ENCODE measurements at regions not wholly inside any gene's neighbourhood (a gene's known extent, or its start where the extent isn't known, plus 50 kb on each side); places are given as distances from the start of the nearest gene placed in this dataset.

DNA sequence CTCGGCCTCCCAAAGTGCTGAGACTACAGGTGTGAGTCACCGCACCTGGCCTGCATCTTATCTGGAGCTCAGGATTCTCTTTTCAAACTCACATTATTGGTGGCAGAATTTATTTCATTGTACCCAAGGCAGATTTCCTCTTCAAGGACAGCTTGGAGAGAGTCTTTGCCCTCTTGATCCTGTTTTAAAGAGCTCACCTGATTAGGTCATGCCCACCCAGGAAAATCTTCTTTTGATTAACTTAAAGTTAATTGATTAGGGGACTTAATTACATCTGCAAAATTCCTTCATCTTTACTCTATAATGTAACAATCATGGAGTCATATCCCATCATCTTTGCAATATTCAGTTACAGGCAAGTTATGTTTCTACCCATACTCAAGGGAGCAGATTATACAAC, 346.4 kb downstream of the EPHA4 start:
- H3F3A ChIP-seq (ENCODE audit: insufficient read depth, low read length, poor library complexity, severe bottlenecking), result no peaks in the 10 kb centered on the region
- H3K9me3 ChIP-seq (ENCODE audit: low read length), result no peaks in the 10 kb centered on the region
- H3K79me2 ChIP-seq (replicated peaks; ENCODE audit: insufficient read depth, low read length), result no peaks in the 10 kb centered on the region
- H2AFZ ChIP-seq (ENCODE audit: low read depth, low read length), result no peak overlapping the region
- H4K20me1 ChIP-seq (ENCODE audit: insufficient read depth), result no peaks in the 10 kb centered on the region
- no peak for TF ChIP-seq SMC3 (conservative IDR thresholded peaks at IDR 0.05; ENCODE audit: poor library complexity)
- no peak for TF ChIP-seq RAD21 (conservative IDR thresholded peaks at IDR 0.05)
- TF ChIP-seq EP300 (conservative IDR thresholded peaks at IDR 0.05; ENCODE audit: poor library complexity, severe bottlenecking), result no peak
- TF ChIP-seq, protein P1, sequence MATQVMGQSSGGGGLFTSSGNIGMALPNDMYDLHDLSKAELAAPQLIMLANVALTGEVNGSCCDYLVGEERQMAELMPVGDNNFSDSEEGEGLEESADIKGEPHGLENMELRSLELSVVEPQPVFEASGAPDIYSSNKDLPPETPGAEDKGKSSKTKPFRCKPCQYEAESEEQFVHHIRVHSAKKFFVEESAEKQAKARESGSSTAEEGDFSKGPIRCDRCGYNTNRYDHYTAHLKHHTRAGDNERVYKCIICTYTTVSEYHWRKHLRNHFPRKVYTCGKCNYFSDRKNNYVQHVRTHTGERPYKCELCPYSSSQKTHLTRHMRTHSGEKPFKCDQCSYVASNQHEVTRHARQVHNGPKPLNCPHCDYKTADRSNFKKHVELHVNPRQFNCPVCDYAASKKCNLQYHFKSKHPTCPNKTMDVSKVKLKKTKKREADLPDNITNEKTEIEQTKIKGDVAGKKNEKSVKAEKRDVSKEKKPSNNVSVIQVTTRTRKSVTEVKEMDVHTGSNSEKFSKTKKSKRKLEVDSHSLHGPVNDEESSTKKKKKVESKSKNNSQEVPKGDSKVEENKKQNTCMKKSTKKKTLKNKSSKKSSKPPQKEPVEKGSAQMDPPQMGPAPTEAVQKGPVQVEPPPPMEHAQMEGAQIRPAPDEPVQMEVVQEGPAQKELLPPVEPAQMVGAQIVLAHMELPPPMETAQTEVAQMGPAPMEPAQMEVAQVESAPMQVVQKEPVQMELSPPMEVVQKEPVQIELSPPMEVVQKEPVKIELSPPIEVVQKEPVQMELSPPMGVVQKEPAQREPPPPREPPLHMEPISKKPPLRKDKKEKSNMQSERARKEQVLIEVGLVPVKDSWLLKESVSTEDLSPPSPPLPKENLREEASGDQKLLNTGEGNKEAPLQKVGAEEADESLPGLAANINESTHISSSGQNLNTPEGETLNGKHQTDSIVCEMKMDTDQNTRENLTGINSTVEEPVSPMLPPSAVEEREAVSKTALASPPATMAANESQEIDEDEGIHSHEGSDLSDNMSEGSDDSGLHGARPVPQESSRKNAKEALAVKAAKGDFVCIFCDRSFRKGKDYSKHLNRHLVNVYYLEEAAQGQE (IDR thresholded peaks at IDR 0.05; ENCODE audit: borderline replicate concordance), result no peak
- H3K9me2 ChIP-seq (ENCODE audit: insufficient read depth, low read length), result no peaks in the 10 kb centered on the region
- no peaks in the 10 kb centered on the region for H3K27me3 ChIP-seq (ENCODE audit: insufficient read depth, low read depth, low read length)
- no peak overlapping the region for H3K4me2 ChIP-seq (ENCODE audit: low read length)
- no peak overlapping the region for H3K27ac ChIP-seq (ENCODE audit: low read length)
- no peaks in the 10 kb centered on the region for H3K36me3 ChIP-seq (ENCODE audit: insufficient read depth, low read length)
- H3K4me3 ChIP-seq (ENCODE audit: low read length), result no peak overlapping the region
- H3K9ac ChIP-seq (ENCODE audit: low read length), result no peak overlapping the region

DNA sequence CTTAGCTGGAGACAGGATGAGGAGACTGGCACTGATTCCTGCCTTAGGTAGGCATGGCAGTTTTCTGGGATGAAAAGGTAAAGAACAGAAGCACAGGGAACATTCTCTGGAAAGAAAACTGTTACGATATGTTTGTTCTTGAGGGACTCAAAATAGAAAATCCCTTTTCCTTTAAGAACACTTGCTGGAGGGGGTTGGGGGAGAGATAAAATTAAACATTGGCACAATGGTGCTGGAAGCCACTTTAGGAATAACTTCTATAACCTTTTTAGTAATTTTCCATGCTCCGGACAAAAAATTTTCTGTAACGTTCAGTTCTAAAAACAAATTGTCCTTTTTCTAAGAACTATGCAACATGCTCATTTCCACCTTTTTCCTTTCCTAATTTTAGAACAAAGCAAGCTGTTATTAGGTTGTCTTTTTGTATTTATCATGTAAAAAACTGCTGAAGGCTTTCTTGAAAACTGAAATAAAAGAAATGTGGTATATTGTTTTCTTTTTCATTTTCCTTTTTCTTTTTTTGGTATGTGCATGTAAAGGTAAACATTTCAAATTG, 343.8 kb downstream of the EPHA4 start:
- H3K79me2 ChIP-seq (replicated peaks; ENCODE audit: insufficient read depth, low read length), result no peaks in the 10 kb centered on the region
- no peak overlapping the region for H3K4me2 ChIP-seq (ENCODE audit: low read length)
- H3F3A ChIP-seq (ENCODE audit: insufficient read depth, low read length, poor library complexity, severe bottlenecking), result no peaks in the 10 kb centered on the region
- H3K36me3 ChIP-seq (ENCODE audit: insufficient read depth, low read length), result no peaks in the 10 kb centered on the region
- H3K9me2 ChIP-seq (ENCODE audit: insufficient read depth, low read length), result no peaks in the 10 kb centered on the region
- H3K27me3 ChIP-seq (ENCODE audit: insufficient read depth, low read depth, low read length), result no peaks in the 10 kb centered on the region
- no peaks in the 10 kb centered on the region for H4K20me1 ChIP-seq (ENCODE audit: insufficient read depth)
- TF ChIP-seq EP300 (conservative IDR thresholded peaks at IDR 0.05; ENCODE audit: poor library complexity, severe bottlenecking), result no peak
- TF ChIP-seq EZH2 (IDR thresholded peaks at IDR 0.05; ENCODE audit: borderline replicate concordance, insufficient read depth, low read length, poor library complexity, severe bottlenecking), result no peak
- H3K9ac ChIP-seq (ENCODE audit: low read length), result no peak overlapping the region
- no peak overlapping the region for H2AFZ ChIP-seq (ENCODE audit: low read depth, low read length)
- H3K9me3 ChIP-seq (ENCODE audit: low read length), result no peaks in the 10 kb centered on the region
- H3K4me3 ChIP-seq (ENCODE audit: low read length), result no peak overlapping the region
- no peak overlapping the region for H3K27ac ChIP-seq (ENCODE audit: low read length)

DNA sequence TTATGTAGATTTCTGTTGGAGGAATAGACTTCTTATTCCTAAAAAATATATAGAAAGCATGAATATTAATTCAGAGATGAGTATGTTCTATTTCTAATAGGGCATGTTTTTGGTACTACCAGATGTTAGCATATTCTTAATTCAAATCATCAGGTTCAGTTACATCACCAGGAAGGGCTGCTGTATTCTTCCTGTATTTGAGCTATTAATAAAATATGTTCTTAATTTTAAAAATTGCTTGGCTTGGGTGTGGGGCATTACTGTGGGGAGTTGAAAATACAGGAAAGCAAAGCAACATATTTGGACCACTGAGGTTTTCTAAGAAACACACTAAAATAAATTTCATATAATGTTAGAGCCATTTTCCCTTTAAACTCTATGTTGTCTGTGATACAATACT, 343.0 kb downstream of the EPHA4 start:
- Histone ChIP-seq H3K9ac (ENCODE audit: low read length) (no peak overlapping the region), H3K9me3 (ENCODE audit: low read length) (no peaks in the 10 kb centered on the region), H2AFZ (ENCODE audit: low read depth, low read length) (no peak overlapping the region), H3K27me3 (ENCODE audit: insufficient read depth, low read depth, low read length) (no peaks in the 10 kb centered on the region), H3K4me3 (ENCODE audit: low read length) (no peak overlapping the region), H3K9me2 (ENCODE audit: insufficient read depth, low read length) (no peaks in the 10 kb centered on the region), H4K20me1 (ENCODE audit: insufficient read depth) (no peaks in the 10 kb centered on the region), H3K4me2 (ENCODE audit: low read length) (no peak overlapping the region), H3K27ac (ENCODE audit: low read length) (no peak overlapping the region), H3K79me2 (replicated peaks; ENCODE audit: insufficient read depth, low read length) (no peaks in the 10 kb centered on the region), H3K36me3 (ENCODE audit: insufficient read depth, low read length) (no peaks in the 10 kb centered on the region), H3F3A (ENCODE audit: insufficient read depth, low read length, poor library complexity, severe bottlenecking) (no peaks in the 10 kb centered on the region)
- TF ChIP-seq TAF1 (IDR thresholded peaks at IDR 0.05; ENCODE audit: low read depth), result no peak
- TF ChIP-seq, protein P1 (IDR thresholded peaks at IDR 0.05; ENCODE audit: borderline replicate concordance), result no peak
- no peak for TF ChIP-seq POLR2AphosphoS5 (IDR thresholded peaks at IDR 0.05)
- TF ChIP-seq SMC3 (conservative IDR thresholded peaks at IDR 0.05; ENCODE audit: poor library complexity), result no peak
- no peak for TF ChIP-seq EZH2 (IDR thresholded peaks at IDR 0.05; ENCODE audit: borderline replicate concordance, insufficient read depth, low read length, poor library complexity, severe bottlenecking)
- TF ChIP-seq EP300 (conservative IDR thresholded peaks at IDR 0.05; ENCODE audit: poor library complexity, severe bottlenecking), result no peak
- no peak for TF ChIP-seq RAD21 (conservative IDR thresholded peaks at IDR 0.05)
- TF ChIP-seq, protein P2, sequence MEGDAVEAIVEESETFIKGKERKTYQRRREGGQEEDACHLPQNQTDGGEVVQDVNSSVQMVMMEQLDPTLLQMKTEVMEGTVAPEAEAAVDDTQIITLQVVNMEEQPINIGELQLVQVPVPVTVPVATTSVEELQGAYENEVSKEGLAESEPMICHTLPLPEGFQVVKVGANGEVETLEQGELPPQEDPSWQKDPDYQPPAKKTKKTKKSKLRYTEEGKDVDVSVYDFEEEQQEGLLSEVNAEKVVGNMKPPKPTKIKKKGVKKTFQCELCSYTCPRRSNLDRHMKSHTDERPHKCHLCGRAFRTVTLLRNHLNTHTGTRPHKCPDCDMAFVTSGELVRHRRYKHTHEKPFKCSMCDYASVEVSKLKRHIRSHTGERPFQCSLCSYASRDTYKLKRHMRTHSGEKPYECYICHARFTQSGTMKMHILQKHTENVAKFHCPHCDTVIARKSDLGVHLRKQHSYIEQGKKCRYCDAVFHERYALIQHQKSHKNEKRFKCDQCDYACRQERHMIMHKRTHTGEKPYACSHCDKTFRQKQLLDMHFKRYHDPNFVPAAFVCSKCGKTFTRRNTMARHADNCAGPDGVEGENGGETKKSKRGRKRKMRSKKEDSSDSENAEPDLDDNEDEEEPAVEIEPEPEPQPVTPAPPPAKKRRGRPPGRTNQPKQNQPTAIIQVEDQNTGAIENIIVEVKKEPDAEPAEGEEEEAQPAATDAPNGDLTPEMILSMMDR (IDR thresholded peaks at IDR 0.05; ENCODE audit: poor library complexity, severe bottlenecking), result no peak
- no peak for TF ChIP-seq MXI1 (conservative IDR thresholded peaks at IDR 0.05; ENCODE audit: poor library complexity, severe bottlenecking)
